HG03469 (cell line): ENCODE measurements at regions not wholly inside any gene's neighbourhood (a gene's known extent, or its start where the extent isn't known, plus 50 kb on each side); places are given as distances from the start of the nearest gene placed in this dataset.
"Not testable (repeated sequence)": the region's sequence is repeated elsewhere in the genome, so short reads cannot be mapped to it uniquely, and the experiment has no call there.

Experiments
- ATAC-seq: cut with Tn5 transposase; IDR thresholded peaks from one replicate; pipeline ENCODE4 v1.9.1; 2021; ENCODE audit warnings: mild to moderate bottlenecking, moderate library complexity, moderate number of reproducible peaks; ENCODE audit not compliant: unreplicated experiment

DNA sequence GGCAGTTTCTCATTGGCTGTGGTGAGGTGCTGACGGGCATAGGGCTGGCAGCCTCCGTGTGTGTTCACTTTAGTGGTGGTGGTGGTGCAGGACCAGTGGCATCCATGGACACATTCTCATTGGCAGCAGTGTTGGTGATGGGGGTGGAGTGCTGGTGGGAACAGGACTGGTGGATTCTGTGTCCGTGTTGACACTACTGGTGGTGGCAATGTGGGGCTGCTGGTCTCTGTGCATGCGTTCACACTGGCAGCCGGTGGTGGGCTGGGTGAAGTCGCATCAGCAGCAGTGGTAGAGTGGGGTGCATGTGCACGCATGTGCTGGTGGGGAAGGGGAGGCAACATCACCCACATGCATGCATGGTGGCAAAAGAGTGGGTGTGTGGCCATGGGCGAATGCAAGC, 1471.4 kb upstream of the PCDH20 start:
- ATAC-seq, result no peak

DNA sequence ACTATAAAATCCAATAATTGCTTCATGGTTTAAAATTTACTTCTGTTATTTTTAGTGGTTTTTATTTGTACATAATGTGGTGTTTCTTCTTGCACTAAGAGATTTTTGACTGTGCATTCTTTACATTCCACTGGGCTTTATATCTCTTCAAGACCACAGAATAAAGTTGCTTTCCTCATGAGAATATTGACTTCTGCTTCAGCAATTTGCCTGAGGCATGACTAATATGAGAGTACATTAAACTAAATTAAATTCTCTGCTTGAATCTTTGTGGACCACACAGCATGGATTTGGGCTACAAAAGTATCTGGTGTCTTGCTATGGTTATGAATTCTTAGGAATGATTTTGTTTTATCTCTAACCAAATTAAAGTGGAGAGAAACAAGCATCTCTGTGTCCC, 1463.4 kb upstream of the PCDH20 start:
- ATAC-seq, result no peak

DNA sequence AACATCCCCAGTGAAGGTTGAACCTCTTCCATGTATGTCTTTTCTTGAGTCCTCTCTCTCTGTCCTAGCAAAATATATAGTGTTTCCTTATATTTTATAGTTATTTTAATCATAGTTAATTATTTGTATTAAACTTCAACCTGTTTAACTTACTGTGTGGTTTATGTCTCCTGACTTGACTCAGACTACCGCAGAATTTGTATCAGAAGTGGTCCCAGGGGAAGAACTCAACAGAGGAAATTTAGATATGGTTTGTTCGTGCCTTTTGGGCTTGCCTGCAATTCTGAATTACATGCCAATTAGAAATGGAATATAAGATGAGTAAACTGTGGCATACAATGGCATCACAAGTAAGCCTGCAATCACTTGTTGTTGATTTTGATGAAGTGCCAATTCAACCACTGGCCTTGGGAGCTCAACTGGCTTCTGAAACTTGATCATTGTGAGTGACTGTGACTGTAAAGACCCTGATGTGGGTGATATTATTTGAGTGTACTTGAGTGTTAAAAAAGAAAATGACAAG, 1459.5 kb upstream of the PCDH20 start:
- no peak for ATAC-seq

DNA sequence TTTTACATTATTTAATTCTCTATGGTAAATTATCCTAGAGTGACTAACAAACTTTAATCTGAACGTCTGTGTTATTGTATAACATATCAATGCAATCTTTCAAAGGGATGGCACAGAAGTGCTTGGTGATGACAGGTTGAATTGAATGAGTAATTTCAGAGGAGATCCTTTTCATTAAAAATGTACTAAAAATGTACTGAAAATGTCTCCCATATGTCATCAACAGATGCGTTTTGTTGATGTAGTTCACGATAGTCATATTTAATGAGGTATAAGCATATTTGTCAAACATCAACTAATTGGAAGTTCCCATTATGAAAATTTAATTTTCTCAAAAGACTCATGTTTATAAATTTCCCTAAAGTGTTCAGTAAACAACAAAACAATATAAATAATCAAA, 1434.7 kb upstream of the PCDH20 start:
- ATAC-seq, result no peak

DNA sequence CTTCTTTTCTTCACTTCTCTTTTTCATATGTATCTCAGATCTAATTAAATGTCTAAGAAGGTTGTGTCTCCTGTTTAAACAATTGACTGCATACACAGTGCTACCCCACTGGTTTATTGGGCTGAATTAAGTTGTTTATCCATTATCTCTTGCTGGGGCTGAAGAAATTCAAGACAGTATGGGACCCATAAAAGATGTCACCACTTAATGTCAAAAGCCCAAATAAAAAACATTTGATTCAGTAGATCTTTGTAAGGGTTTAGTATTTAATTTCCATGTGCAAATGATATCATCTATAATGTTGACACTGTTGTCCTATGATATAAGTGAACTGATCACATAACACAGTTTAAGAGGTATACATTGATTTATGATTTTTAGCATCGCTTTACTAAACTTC, 1431.9 kb upstream of the PCDH20 start:
- ATAC-seq, result no peak

DNA sequence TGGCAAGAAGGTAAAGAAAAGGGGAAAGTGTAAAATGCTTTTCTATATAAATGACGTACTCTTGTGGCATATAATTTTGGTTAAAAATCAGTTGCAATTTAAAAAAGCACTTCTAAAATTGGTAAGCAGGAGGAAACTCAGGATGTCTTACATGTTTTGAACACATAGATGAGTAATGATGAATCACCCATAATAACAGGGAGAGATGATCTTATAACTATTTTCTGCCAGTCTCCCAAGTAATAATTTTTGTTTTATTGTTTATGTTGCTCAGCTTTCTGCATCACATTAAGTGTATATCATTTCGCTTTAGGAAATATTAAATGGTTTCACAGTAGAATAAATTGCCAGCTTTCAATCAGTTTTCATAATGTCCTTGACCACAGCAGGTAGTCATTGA, 1430.7 kb upstream of the PCDH20 start:
- no peak for ATAC-seq

DNA sequence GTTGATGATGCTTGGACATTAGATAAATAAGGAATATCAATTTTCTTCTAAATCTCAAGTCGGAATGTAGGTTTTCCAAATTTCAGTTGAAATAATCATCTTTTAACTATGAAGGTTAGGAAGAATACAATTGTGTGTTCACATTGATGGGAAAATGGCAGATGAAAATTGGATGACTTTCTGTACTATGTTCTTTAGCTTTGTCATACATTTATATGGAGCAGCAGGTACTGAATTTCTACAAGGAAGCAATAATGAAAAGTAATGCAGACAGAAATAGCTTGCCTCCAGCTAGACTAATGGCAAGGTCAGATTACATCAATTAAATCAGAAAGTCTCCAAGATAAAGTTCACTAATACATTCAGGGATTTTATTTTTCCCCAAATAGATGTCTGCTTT, 1423.7 kb upstream of the PCDH20 start:
- no peak for ATAC-seq

DNA sequence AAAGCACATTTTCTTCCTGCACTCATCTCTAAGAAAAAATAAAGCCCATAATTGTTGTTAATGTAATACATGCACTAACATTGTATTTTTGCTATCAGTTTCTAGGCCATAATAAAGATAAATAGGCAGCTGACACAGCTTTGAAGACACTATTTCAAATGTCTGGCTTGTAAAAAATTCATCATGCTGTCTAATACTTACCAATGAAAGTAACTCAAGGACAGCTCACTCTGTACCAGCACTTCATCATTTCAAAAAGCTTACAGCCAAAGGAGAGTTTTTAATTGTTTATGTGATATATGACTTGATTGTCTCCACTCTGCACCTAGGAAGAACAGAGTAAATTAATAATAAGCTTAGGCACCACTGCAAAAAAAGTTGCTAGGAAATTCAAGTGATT, 1423.3 kb upstream of the PCDH20 start:
- ATAC-seq, result no peak

DNA sequence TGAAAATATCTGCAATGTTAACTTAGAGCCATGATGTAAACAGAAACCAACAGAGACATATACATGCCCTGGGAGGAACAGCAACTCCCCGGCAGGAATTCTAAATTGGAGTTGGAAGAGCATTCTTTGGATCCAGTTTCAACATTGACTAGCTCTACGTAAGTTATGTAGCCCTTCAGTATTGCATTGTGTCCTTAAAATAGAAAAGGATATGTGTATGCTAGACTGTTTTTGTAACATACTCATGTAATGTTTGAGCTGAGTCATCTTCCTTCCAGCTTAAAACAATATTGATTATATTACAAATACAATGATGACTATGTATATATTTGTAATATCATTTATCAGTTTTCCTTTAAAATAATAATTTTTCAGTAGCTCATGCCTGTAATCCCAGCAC, 1422.2 kb upstream of the PCDH20 start:
- no peak for ATAC-seq

DNA sequence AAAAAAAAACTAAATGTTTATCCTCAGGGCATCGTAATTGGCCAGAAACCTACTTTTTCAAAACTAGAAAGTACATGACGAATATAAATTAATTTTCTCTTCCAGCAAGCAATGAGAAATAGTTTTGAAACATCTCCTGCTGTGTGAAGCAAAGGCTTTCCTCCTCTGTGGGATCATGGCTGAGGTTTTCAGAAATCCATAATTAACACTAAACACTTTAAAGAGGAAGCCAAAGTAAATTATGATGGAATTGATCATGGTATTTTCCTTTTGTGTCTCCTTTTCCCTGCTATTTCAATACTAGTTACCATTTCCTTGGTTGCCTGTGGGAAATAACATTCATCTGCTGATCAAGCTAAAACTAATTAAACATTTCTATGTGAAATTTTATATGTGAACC, 1413.8 kb upstream of the PCDH20 start:
- ATAC-seq, result no peak

DNA sequence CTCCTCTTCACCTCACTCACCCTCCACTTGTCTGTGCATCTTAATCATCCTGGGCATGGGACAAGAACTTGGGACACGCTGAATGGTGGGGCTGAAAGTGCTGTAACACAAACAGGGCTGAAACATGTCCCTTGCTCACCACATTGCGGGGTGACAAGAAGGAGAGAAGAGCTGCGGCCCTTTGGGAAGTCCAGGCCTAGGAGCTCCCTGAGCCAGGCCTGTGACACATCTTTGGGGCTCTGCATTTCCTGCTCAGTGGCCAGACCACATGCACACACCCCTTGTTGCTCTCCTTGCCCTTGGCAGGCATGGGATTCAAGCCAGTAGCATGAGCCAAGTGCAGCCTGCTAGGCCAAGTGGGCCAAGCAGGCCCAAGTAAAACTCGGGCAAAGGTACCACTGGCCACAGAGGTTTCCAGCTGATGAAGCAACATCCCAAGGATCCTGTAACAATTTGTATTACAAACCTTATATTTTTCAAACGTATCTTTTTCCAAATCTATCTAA, 1384.3 kb upstream of the PCDH20 start:
- no peak for ATAC-seq

DNA sequence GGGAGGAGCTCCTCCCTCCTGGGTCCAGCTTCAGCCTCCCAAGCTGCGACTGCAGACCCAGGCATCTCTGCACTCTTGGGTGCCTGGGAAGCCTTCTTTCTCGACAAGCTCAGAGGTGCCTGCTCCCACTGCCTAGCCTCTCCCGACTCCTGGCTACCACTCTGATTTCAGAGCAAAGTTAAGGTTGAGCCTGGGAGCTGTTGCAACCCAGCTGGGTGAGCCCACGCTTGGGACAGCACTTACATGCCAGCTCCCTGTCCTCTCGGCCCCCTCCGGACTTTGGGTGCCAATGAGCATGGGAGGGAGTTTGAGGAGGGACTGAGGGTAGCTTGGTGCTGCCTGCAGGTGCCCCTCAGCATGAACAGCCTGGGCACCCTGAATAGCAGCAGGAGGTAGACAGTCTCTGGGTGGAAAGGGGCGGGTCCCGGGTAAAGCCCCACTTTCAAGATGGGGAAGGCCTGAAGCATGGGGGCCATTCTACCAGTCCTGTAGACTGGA, 1383.4 kb upstream of the PCDH20 start:
- no peak for ATAC-seq

DNA sequence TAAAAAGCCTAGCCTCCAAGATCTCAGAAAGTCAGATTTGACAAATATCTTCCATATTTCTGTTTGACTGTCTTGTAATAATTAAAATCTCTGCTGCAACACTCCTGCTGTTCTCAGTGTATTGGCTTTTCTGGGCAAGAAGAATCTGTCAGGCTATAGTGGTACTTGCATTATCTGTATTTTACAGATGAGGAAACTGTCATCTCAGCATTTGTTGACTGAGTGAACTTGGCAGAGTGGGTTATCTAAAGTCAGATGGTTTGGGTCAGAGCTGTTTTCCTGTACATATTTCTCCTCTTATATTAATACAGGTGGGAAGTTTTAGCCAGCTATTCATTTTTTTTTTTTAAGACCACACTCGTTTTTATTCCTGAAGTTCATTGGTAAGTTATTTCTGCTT, 1378.2 kb upstream of the PCDH20 start:
- ATAC-seq, result no peak

DNA sequence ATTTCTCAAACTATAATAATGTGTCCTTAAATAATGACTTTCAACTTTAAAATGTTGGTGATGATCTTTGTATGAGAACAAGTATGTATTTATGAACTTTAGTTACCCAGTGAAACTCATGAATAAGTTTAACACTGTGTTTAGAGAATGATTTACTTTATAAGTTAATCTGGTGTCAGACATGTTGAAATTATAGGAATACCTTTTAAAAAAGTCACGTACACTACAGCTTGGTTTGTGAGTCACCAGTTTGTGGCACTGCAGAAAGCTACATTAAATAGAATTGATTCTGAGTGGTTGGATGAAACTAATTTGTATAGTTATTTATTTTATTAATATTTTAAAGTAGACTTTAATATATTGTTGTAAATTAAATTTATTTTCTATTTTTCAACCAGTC, 1366.2 kb upstream of the PCDH20 start:
- ATAC-seq, result no peak

DNA sequence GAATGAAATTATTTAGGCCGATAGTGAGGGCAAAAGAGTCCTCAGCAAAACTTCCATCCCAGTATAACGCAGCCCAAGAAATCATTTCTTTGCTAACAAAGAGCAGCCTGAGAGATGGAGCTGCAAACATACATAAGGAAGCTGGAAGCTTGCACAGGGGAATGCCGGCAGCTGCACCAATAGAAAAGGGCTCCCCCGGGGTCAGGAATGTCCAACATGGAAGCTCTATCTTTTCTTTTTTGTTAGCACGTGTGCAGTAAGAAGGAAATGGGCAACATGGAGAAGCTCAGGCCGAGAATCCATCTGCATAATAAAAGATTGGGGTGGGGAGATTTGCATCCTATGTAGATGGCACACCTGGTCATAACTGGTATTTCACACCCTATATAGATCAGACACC, 1363.5 kb upstream of the PCDH20 start:
- no peak for ATAC-seq

DNA sequence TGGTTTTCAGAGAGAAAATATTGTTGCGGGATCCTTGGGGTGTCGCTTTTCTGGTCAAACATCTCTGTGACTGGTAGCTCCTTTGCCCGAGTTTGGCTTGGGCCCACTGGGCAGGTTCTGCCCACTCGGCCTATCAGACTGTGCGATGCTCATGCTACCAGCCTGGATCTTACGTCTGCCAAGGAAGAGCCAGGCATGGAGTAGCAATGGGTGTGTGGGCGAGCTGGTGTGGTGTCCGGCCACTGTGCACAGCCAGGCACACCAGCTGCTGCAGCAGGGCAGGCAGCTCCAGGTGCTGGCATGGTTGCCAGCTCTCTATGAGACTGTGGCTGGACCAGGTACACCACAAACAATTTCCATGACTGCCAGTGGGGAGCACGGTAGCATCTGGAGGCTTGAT, 1351.8 kb upstream of the PCDH20 start:
- ATAC-seq, result no peak

DNA sequence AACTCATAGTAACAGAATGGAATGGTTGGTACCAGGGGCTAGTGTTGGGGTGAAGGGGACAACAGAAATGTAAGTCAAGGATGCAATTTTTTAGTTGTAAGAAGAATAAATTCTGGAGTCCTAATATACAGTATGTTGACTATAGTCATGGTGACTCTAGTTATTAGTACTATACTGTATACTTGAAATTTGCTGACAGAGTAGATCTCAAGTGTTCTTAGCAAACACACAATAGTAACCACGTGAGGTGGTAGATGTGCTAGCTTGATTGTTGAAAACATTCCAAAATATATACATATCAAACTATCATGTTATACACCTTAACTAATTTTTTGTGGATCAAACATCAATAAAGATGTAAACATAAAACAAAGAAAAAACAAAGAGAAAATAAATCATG, 1345.1 kb upstream of the PCDH20 start:
- no peak for ATAC-seq

DNA sequence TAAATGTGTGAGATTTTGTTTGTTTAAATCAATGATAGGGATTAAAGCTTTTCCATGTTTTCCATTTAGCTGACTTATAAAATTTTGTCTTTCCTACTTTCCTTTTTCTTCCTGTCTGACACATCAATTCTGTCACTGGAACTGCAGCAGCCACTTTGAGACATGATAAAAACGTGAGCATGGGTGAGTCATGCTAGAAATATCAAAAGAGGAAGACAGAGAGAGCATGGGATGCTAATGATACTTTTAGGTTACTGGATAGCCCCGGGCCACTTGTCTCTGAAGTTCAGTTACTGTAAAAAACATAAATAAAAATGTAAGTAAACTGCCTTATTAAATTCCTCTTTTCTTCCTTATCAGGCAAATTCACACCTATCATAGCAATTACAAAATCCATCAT, 1332.0 kb upstream of the PCDH20 start:
- ATAC-seq, result no peak

DNA sequence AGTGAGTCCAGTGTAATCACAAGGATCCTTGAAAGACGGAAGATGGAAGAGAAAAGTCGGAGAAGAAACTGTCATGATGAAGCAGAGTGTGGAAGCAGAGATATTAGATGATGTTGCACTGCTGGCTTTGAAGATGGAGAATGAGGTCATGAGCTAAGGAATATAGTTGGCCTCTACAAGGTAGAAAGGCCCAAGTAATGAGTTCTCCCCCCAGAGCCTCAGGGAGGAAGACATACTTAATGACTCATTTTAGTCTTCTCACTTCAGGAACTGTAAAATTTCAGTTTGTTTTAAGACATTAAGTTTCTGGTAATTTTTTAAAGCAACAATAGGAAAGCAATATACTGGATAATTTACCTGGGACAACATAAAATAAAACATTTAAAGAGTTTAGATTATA, 1331.5 kb upstream of the PCDH20 start:
- ATAC-seq, result no peak

DNA sequence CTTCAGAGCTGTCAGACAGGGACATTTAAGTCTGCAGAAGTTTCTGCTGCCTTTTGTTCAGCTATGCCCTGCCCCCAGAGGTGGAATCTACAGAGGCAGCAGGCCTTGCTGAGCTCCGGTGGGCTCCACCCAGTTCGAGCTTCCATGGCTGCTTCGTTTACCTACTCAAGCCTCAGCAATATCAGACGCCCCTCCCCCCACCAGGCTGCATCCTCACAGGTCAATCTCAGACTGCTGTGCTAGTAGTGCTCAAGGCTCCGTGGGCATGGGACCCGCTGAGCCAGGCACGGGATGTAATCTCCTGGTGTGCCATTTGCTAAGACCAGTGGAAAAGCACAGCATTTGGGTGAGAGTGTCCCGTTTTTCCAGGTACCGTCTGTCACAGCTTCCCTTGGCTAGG, 1314.1 kb upstream of the PCDH20 start:
- not testable (repeated sequence) for ATAC-seq

DNA sequence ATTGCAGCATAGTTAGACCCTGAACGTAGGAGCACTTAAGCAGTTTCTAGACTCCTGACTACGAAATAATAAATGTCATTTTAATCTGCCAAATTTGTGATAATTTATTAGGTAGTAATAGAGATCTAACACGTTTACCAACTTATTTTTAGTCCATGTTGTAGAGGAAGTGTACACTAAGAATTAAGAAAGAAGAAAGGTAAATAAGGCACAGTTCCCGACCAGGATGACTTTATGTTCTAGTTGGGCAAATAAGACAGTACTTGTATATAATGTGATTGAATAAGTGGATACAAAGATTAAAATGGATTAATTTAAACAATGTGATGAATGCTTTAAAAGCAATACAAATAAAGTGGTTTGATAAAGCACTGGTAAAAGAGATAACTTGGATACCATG, 1306.2 kb upstream of the PCDH20 start:
- no peak for ATAC-seq

DNA sequence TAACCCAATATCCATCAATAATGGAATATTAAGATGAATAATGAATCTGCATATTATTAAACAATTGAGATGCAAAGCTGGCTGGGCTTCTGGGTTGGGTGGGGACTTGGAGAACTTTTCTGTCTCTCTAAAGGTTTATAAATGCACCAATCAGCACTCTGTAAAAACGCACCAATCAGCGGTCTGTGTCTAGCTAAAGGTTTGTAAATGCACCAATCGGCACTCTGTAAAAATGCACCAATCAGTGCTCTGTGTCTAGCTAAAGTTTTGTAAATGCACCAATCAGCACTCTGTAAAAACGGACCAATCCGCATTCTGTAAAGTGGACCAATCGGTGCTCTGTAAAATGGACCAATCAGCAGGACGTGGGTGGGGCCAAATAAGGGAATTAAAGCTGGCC, 1296.3 kb upstream of the PCDH20 start:
- not testable (repeated sequence) for ATAC-seq

DNA sequence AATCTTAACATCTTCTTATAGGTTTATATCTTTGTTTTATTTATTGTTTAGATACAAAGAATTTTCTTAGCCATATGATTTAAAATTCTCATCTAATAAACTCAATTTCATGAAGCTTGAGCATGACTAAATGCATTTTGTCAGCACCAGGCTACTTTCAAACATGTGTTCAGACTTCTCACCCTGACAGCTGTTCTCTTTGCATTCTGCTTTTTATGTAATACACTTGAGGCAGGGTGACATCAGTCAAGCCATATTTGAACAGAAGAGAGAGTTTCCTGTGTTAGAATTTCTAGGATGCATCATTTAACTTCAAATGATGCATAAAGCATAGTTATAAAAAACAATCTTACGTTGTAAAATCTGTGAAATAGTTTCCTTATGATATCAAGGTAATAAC, 1295.1 kb upstream of the PCDH20 start:
- ATAC-seq, result no peak
